ENCODE measurements at regions not wholly inside any gene's neighbourhood (a gene's known extent, or its start where the extent isn't known, plus 50 kb on each side); places are given as distances from the start of the nearest gene placed in this dataset.

- TF ChIP-seq FOSL1 (IDR thresholded peaks at IDR 0.05; ENCODE audit: insufficient read depth, low read depth, low read length) (no peak), RAD21 (IDR thresholded peaks at IDR 0.05 in 1 of 2, conservative IDR thresholded peaks at IDR 0.05 in 1 of 2; ENCODE audit: low read depth in 2 of 2, low read length in 2 of 2) (peak; percentile 82 to 92)
Observed at GRCh38 chr3:126259411-126260391, 79.3 kb upstream of the ALDH1L1 start (continued).
